ENCODE measurements at regions not wholly inside any gene's neighbourhood (a gene's known extent, or its start where the extent isn't known, plus 50 kb on each side); places are given as distances from the start of the nearest gene placed in this dataset.

GRCh38 chr15:94053626-94054025, 177.7 kb upstream of the MCTP2 start:
- TF ChIP-seq EZH2 (IDR thresholded peaks at IDR 0.05; ENCODE audit: insufficient read depth, poor library complexity, severe bottlenecking) = no peak
- TF ChIP-seq EZH2phosphoT487 (IDR thresholded peaks at IDR 0.05; ENCODE audit: insufficient read depth, low read depth) = no peak
